PC-3 (cell line): ENCODE measurements at regions not wholly inside any gene's neighbourhood (a gene's known extent, or its start where the extent isn't known, plus 50 kb on each side); places are given as distances from the start of the nearest gene placed in this dataset.

Experiments used
- CTCF ChIP-seq: fragments of 300-600 bp; sonication (generic); conservative IDR thresholded peaks from 2 replicates; pipeline ENCODE4 v1.5.1; 2017; ENCODE audit warnings: antibody characterized with exemption, low read depth, mild to moderate bottlenecking, low read length
- EZH2 ChIP-seq: fragments of 300-600 bp; sonication (generic); IDR thresholded peaks from one replicate; pipeline ENCODE4 v1.6.1; 2017; ENCODE audit warnings: antibody characterized with exemption, mild to moderate bottlenecking, low read length; ENCODE audit not compliant: unreplicated experiment
- EZH2phosphoT487 ChIP-seq: fragments of 300-600 bp; sonication (generic); IDR thresholded peaks from 2 replicates; pipeline ENCODE4 v1.6.1; 2018; ENCODE audit warnings: mild to moderate bottlenecking, antibody characterized with exemption, low read length, borderline replicate concordance

- TF ChIP-seq CTCF: no peak
- no peak for TF ChIP-seq EZH2phosphoT487
- no peak for TF ChIP-seq EZH2
These were observed 81.0 kb upstream of the SNX19 start for GRCh38 chr11:130997278-130997677.
